Islet of Langerhans (tissue), 1 donor: ENCODE measurements at regions not wholly inside any gene's neighbourhood (a gene's known extent, or its start where the extent isn't known, plus 50 kb on each side); places are given as distances from the start of the nearest gene placed in this dataset.

Source experiments
- FAIRE-seq: peaks from one replicate; lab custom pipeline; 2011; peaks lifted over from hg19 to GRCh38; lab: Jason Lieb, UNC

DNA sequence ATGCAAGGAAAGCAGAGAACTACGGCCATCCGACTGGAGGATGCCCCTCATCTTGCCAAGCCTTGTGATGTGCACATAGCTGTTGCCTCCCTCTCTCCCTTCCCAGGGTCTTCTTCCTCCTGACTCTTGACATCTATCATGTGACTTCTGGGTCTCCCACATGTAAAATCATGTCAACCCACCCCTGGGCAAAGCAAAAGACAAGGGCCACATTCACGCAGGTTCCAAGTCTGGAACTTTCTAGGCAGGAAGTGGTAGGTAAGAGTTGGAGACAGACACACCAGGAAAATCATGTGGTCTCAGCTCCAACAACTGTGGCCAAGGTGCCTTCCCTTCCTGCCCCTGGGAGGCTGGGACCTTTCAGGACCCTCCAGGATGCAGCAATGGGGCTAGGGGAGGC is 187.3 kb downstream of the CXCL12 start:
- FAIRE-seq = no peak

GRCh38 chr10:44196336-44196735 is 188.6 kb downstream of the CXCL12 start:
- no peak for FAIRE-seq

DNA sequence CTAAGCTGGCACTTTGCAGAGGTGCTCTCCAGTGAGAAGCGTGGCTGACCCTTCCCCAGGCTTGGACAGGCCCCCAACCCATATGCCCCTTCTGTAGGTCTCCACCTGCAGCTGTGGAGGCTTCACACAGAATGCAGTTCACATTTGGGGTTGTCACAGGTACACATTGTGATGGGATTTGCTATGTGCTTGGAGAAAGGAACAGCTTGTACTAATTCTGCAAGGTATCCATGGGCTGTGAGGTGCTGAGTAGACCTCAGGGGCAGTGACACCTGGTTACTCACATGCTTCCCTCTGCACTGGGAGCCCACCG is 188.9 kb downstream of the CXCL12 start:
- FAIRE-seq = no peak

- FAIRE-seq = no peak
Observed at GRCh38 chr10:44195112-44196007, 189.5 kb downstream of the CXCL12 start.

- no peak for FAIRE-seq
Observed at GRCh38 chr10:44194435-44194834, 190.5 kb downstream of the CXCL12 start.

- no peak for FAIRE-seq
Observed at GRCh38 chr10:44193567-44194220, 191.2 kb downstream of the CXCL12 start.

GRCh38 chr10:44193166-44193565 is 191.7 kb downstream of the CXCL12 start:
- no peak for FAIRE-seq

- FAIRE-seq = no peak
Observed at GRCh38 chr10:44192435-44192834, 192.5 kb downstream of the CXCL12 start.

DNA sequence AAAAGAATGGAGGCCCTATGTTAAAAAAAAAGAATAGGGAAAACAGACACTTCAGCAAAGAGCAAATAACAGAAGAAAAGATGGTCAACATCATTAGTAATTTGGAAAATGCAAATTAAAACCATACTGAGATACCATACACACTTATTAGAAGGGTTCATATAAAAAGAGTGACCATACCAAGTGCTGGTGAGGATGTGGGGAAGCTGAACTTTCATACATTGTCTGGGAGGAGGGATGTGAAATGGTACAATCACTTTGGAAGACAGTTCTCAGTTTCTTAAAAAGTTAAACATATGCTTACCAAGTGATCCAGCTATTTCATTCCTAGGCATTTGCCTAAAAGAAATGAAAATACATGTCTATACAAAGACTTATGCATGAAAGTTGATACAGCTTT is 194.4 kb downstream of the CXCL12 start:
- FAIRE-seq = no peak

- no peak for FAIRE-seq
Observed at GRCh38 chr10:44186821-44187220, 198.1 kb downstream of the CXCL12 start.

DNA sequence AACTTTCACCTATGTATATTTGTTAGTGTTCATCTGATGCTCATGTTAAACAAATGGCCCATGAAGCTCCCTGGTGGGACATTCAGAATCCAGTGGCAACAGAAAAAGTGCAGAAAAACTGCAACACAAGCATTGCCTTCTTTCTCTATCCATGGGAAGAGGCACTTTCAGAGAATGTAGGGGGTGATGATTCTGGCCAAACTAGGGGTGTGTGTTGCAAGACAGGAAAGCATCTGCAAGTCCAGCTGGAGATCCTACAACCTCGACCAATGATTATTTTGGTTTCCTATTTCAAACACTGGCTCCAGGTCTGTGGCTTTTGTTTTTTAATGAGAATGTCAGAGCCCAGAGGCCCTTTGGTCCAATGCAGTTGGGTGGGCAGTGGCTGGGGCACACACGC is 198.7 kb downstream of the CXCL12 start:
- FAIRE-seq = no peak

GRCh38 chr10:44185315-44185666 is 199.6 kb downstream of the CXCL12 start:
- FAIRE-seq = no peak

DNA sequence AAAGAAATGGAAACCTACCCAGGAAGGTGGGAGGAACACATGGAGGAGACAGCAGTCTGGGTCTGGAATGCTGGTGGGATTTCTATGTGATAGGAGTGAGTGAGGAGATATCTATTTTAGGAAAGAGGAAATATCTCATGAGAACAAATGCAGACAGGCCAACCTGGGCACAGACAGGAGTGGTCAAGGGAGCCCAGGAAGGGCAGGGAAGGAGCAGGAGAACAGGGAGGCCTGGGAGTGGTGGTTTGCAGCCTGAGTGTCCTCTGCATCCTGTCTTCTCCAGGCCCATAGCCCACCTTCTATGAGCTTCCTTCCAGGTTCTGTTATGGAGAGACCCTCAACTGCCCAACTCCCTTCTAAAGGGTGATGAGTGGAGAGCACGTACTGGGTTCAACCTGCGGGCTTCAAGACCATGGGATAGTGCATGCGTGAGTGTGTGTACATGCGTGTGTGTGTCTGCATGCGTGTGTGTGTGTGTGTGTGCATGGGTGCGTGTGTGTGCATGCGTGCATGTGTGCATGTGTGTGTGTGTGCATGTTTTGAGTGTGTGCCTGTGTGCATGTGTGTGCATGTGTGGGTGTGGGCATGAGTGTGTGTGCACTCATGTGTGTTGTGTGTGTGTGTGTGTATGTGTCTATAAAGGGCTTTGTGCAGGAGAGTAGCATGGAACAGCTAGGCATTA is 200.1 kb downstream of the CXCL12 start:
- FAIRE-seq = no peak

DNA sequence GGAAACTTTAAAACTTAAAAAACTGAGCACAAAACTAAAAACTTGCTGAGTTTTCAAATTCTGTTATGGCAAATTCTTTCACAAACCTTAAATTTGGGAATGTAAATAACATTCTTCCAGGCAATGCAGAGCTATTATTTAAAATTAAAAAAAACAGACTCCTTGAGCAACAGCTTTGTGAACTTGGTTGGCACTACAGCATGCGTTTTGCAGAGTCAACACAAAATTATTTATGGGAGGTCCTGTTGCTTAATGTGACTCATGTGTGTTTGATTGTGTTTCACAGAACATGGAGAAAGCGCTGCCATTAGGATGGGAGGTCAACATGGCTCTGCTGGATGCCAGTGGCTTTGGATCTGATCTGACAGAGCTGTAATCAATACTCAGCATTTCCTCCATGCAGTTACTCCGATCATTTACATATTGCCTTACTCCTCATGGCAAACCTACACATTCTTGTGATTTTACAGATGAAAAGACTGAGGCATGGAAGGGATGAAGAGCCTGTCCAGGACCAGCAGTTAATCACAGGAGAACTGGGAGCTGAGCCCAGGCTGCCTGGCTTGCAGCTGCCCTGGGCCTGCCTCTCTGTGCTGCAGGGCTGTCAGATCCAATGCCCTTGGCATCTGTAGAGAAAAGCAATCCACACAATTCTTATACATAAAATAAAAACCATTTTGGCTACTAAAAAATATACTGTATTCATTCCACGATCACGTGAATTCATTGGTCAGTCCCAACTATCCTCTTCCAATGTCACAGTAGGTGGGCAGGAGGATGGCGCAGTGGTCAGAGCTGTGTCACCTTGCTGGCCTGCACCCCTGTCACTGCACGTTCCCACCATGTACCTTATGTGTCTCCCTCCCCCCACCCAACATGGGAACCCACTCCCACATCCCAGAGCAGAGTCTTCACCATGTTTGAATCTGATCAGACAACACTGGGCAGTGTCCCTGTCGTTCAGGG is 200.9 kb downstream of the CXCL12 start:
- FAIRE-seq = no peak

GRCh38 chr10:44182909-44183308 is 202.0 kb downstream of the CXCL12 start:
- FAIRE-seq = no peak

DNA sequence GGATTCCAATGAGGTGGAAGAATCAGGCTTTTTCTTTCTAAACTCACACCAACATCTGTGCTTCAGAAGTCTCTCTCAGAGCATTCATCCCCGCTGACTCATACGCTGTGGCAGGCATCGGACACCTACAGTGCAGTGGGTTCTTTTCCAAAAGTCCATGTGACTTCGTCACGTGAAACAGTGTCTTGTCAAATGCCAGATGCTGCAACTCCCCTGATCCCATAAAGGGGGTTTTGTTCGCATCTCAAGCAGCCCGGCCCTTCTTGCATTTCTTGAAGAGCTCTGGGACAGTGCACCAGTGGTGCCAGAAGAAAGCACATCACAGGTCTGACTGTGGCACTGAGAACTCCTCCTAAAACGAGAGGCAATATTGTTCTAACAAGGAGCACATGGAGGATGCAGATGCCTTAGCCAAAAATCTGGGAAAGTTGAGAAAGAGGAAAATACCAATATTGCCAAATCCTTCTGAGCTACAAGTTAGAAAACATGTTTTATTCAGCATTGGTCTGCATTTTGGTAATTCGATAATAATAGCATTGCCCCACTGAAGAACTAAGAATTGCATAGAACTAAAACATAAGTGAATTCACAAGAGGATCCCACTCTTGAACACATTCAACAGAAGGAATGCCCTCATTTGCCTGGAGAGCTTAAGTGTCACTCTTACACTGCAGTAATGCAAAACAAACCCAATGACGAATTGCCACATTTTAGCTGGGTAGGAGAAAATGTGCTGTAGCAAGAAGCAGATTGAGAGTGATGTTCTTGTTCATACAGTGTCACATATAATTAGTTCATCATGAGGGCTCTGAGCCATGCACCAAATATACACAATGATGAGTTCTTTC is 204.4 kb downstream of the CXCL12 start:
- FAIRE-seq = no peak

- FAIRE-seq = no peak
Observed at GRCh38 chr10:44178856-44179255, 206.0 kb downstream of the CXCL12 start.

DNA sequence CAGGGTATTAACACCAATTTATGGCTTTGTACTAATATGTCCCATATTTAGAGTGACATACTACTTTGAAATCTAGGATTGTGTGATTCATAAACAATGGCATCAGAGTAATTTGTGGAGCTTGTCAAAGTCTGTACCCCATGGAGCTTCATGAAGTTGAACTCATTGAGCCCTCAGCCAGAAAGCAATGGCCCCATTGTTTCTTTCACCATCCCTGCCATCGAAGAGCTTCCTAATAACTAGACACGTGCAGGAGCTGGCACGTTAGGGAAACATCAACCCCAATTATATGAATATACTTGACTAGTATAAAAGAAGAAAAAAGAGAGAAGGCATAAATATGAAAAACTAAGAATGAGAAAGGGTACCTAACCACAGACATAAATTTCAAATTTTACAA is 206.6 kb downstream of the CXCL12 start:
- no peak for FAIRE-seq

DNA sequence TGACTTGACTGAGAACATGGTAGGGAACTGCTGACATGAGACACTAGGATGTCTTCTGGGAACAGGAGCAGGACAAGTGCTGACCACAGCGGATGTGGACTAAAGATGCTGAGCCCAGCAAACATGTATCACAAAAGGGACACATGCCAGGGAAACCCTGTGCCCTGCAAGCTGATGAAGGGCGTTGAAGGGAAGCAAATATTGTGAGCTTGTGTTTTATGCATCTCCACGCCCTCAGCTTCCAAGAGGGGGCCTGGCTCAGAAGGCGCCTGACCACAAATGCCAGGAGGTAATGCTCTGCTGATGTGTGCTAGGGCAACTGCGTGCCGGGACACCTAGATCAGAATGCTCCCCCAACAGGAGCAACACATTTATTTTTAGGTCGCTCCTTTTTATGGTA is 207.3 kb downstream of the CXCL12 start:
- no peak for FAIRE-seq

- FAIRE-seq = no peak
Observed at GRCh38 chr10:44176311-44176710, 208.6 kb downstream of the CXCL12 start.

DNA sequence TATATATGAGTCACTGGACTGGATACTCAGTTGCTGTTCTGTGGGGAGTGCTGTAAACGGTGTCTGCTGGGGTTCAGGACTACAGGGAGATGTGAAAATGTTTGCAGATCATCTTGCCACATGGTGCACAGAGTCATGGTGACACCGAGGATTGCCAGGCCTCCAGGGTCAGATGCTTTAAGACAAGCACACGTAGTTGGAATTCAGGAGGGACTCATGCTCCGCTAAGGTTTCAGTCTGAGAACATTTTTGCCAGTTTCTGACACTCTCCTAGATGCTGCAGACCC is 211.3 kb downstream of the CXCL12 start:
- no peak for FAIRE-seq
